WTC11 (cell line): ENCODE measurements at regions not wholly inside any gene's neighbourhood (a gene's known extent, or its start where the extent isn't known, plus 50 kb on each side); places are given as distances from the start of the nearest gene placed in this dataset.

Experiments
- IRF1 ChIP-seq: sonication (generic); formaldehyde crosslinking; IDR thresholded peaks from 2 replicates; pipeline ENCODE4 v1.8.0; 2023; ENCODE audit warnings: missing genetic modification reagents
- SP1 ChIP-seq: sonication (generic); formaldehyde crosslinking; conservative IDR thresholded peaks from 2 replicates; pipeline ENCODE4 v1.8.1; 2022; ENCODE audit warnings: missing genetic modification reagents
- USF2 ChIP-seq: sonication (generic); formaldehyde crosslinking; IDR thresholded peaks from 2 replicates; pipeline ENCODE4 v1.8.1; 2023; ENCODE audit warnings: mild to moderate bottlenecking, missing genetic modification reagents, moderate library complexity
- ZNF263 ChIP-seq: sonication (generic); formaldehyde crosslinking; IDR thresholded peaks from 2 replicates; pipeline ENCODE4 v1.8.1; 2022; ENCODE audit warnings: low read depth, mild to moderate bottlenecking, moderate library complexity, missing genetic modification reagents
- TF ChIP-seq, protein P1 (sequence below): fragments of 200-600 bp; IDR thresholded peaks from 2 replicates; pipeline ENCODE4 v1.8.0; 2022; ENCODE audit warnings: antibody characterized with exemption

GRCh38 chr4:179392787-179393186 is 1950.5 kb upstream of the AGA start:
- TF ChIP-seq, protein P1, sequence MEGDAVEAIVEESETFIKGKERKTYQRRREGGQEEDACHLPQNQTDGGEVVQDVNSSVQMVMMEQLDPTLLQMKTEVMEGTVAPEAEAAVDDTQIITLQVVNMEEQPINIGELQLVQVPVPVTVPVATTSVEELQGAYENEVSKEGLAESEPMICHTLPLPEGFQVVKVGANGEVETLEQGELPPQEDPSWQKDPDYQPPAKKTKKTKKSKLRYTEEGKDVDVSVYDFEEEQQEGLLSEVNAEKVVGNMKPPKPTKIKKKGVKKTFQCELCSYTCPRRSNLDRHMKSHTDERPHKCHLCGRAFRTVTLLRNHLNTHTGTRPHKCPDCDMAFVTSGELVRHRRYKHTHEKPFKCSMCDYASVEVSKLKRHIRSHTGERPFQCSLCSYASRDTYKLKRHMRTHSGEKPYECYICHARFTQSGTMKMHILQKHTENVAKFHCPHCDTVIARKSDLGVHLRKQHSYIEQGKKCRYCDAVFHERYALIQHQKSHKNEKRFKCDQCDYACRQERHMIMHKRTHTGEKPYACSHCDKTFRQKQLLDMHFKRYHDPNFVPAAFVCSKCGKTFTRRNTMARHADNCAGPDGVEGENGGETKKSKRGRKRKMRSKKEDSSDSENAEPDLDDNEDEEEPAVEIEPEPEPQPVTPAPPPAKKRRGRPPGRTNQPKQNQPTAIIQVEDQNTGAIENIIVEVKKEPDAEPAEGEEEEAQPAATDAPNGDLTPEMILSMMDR = no peak
- TF ChIP-seq USF2 (CRISPR knock-in tag) = no peak
- no peak for TF ChIP-seq ZNF263 (CRISPR knock-in tag)
- TF ChIP-seq IRF1 (CRISPR knock-in tag) = no peak
- TF ChIP-seq SP1 = no peak
